HepG2 (cell line): ENCODE measurements at regions not wholly inside any gene's neighbourhood (a gene's known extent, or its start where the extent isn't known, plus 50 kb on each side); places are given as distances from the start of the nearest gene placed in this dataset.

ENCODE experiments used
- ATAC-seq: fragments of 200-7000 bp; cut with Tn5 transposase; 3 replicates; pipeline ENCODE4 v1.9.1; 2020; ENCODE audit warnings: mild to moderate bottlenecking, moderate library complexity
- BruUV-seq: library from RNA; stranded (reverse); fragments of 400-500 nt; replicated peaks from 2 replicates; lab custom pipeline; 2021; lab: Mats Ljungman, UMichigan
- CTCF ChIA-PET: fragments of 300-600 bp; formaldehyde crosslinking; extraction: SDS; loops from one replicate; lab custom pipeline; 2021; ENCODE audit warnings: low total read pairs, inconsistent platforms, low intra/inter-chr PET ratio; lab: Yijun Ruan, JAX
- POLR2A ChIA-PET: fragments of 350-600 bp; sonication (Branson Sonifier 250); formaldehyde crosslinking; loops from one replicate; lab custom pipeline; 2020; ENCODE audit warnings: antibody characterized with exemption, inconsistent platforms; lab: Yijun Ruan, JAX
- DNase-seq: peaks from one replicate; pipeline ENCODE4 v3.0.0-alpha.2; 2015; ENCODE audit warnings: low spot score
- FAIRE-seq: peaks from 3 replicates; lab custom pipeline; 2011; peaks lifted over from hg19 to GRCh38; lab: Jason Lieb, UNC
- H2AFZ ChIP-seq: one replicate; pipeline ENCODE4 v1.6.1; 2011; ENCODE audit warnings: low read length, inconsistent platforms
- H3K27ac ChIP-seq: fragments of 300-600 bp; 3 replicates; pipeline ENCODE4 v1.8.0; 2011; ENCODE audit warnings: mixed run types, mild to moderate bottlenecking, mixed read lengths, low read length, inconsistent platforms; ENCODE audit not compliant: insufficient read depth; ENCODE audit errors: extremely low read length
- H3K27me3 ChIP-seq, 2 experiments: fragments of 200-600 bp in 1 of 2; 2 replicates in 1 of 2; 3 replicates in 1 of 2; pipeline versions ENCODE4 v1.6.0 to v1.8.0; 2011; ENCODE audit warnings: low read length in 2 of 2, mild to moderate bottlenecking in 2 of 2, moderate library complexity in 2 of 2, inconsistent platforms in 1 of 2; ENCODE audit not compliant: insufficient read depth in 2 of 2, control insufficient read depth in 1 of 2
- H3K36me3 ChIP-seq, 2 experiments: fragments of 200-600 bp in 1 of 2; replicated peaks in 1 of 2; 2 replicates in 1 of 2; 3 replicates in 1 of 2; pipeline versions ENCODE4 v1.5.1 to v1.8.0; 2011; ENCODE audit warnings: low read length in 2 of 2, inconsistent platforms in 1 of 2; ENCODE audit not compliant: insufficient read depth in 2 of 2, control insufficient read depth in 1 of 2
- H3K4me1 ChIP-seq: 2 replicates; pipeline ENCODE4 v1.5.1; 2012; ENCODE audit warnings: low read length, inconsistent platforms; ENCODE audit not compliant: insufficient read depth
- H3K4me2 ChIP-seq: 2 replicates; pipeline ENCODE4 v1.6.0; 2011; ENCODE audit warnings: low read depth, low read length, inconsistent platforms
- H3K4me3 ChIP-seq, 3 experiments: fragments of 200-600 bp in 1 of 3; sonication (generic), shearing (Covaris generic) in 1 of 3; replicated peaks in 1 of 3; 2 replicates each; pipeline ENCODE4 v1.5.1; 2011 to 2016; ENCODE audit warnings: low read length in 3 of 3, inconsistent platforms in 2 of 3, low read depth in 2 of 3, mild to moderate bottlenecking in 2 of 3, control low read depth in 1 of 3, mixed read lengths in 1 of 3; ENCODE audit not compliant: insufficient read depth in 1 of 3
- H3K79me2 ChIP-seq: one replicate; pipeline ENCODE4 v1.6.1; 2011; ENCODE audit warnings: low read length, inconsistent platforms; ENCODE audit not compliant: insufficient read depth
- H3K9ac ChIP-seq: 2 replicates; pipeline ENCODE4 v1.6.0; 2011; ENCODE audit warnings: mild to moderate bottlenecking, low read depth, low read length, inconsistent platforms; ENCODE audit not compliant: insufficient read depth
- H3K9me3 ChIP-seq: 2 replicates; pipeline ENCODE4 v1.5.1; 2012; ENCODE audit warnings: mild to moderate bottlenecking, low read length
- H4K20me1 ChIP-seq: 2 replicates; pipeline ENCODE4 v1.6.0; 2011; ENCODE audit warnings: inconsistent platforms, mild to moderate bottlenecking, low read length, moderate library complexity; ENCODE audit not compliant: insufficient read depth
- ATF7-NPFF ChIP-seq: sonication (generic); formaldehyde crosslinking; IDR thresholded peaks from 2 replicates; pipeline ENCODE4 v1.8.1; 2023; ENCODE audit warnings: mild to moderate bottlenecking, low read depth, missing genetic modification reagents, moderate library complexity
- BCL6 ChIP-seq: IDR thresholded peaks from 2 replicates; pipeline ENCODE4 v1.6.1; 2016; ENCODE audit warnings: missing genetic modification reagents, missing compliant biosample characterization
- CHCHD3 ChIP-seq: sonication (generic); formaldehyde crosslinking; IDR thresholded peaks from 2 replicates; pipeline ENCODE4 v1.8.0; 2022; ENCODE audit warnings: mild to moderate bottlenecking, missing genetic modification reagents, moderate library complexity
- ERF ChIP-seq: IDR thresholded peaks from 2 replicates; pipeline ENCODE4 v1.6.1; 2018; ENCODE audit warnings: missing biosample characterization, missing genetic modification reagents
- GATAD2A ChIP-seq: IDR thresholded peaks from 2 replicates; pipeline ENCODE4 v1.6.1; 2016
- GPN1 ChIP-seq: sonication (generic); formaldehyde crosslinking; IDR thresholded peaks from 2 replicates; pipeline ENCODE4 v1.5.1; 2020; ENCODE audit warnings: missing genetic modification reagents, borderline replicate concordance
- HNRNPK ChIP-seq: fragments of 200-400 bp; formaldehyde crosslinking; IDR thresholded peaks from 2 replicates; pipeline ENCODE4 v1.6.1; 2018; ENCODE audit warnings: low read length, low read depth, moderate library complexity, mild to moderate bottlenecking; ENCODE audit not compliant: poor library complexity, severe bottlenecking
- KAT8 ChIP-seq: IDR thresholded peaks from 2 replicates; pipeline ENCODE4 v1.6.1; 2016; ENCODE audit warnings: missing genetic modification reagents, missing compliant biosample characterization
- KLF11 ChIP-seq: IDR thresholded peaks from 2 replicates; pipeline ENCODE4 v1.6.1; 2016; ENCODE audit warnings: missing compliant biosample characterization
- SETDB1 ChIP-seq: sonication (generic); formaldehyde crosslinking; IDR thresholded peaks from 2 replicates; pipeline ENCODE4 v1.5.1; 2020; ENCODE audit warnings: missing genetic modification reagents, mild to moderate bottlenecking, borderline replicate concordance
- ZFP37 ChIP-seq: sonication (generic); formaldehyde crosslinking; IDR thresholded peaks from 2 replicates; pipeline ENCODE4 v1.4.0; 2020; ENCODE audit warnings: missing genetic modification reagents, borderline replicate concordance
- ZKSCAN8 ChIP-seq: IDR thresholded peaks from 2 replicates; pipeline ENCODE4 v1.6.1; 2016; ENCODE audit warnings: borderline replicate concordance, missing genetic modification reagents, missing compliant biosample characterization
- ZNF138 ChIP-seq: sonication (generic); formaldehyde crosslinking; IDR thresholded peaks from 2 replicates; pipeline ENCODE4 v1.5.0; 2020; ENCODE audit warnings: mild to moderate bottlenecking, low read depth, missing genetic modification reagents
- ZNF264 ChIP-seq: sonication (generic); formaldehyde crosslinking; IDR thresholded peaks from 2 replicates; pipeline ENCODE4 v1.4.0; 2020; ENCODE audit warnings: missing genetic modification reagents
- ZNF3 ChIP-seq: IDR thresholded peaks from 2 replicates; pipeline ENCODE4 v1.7.0; 2017; ENCODE audit warnings: inconsistent platforms
- ZNF317 ChIP-seq: sonication (generic); formaldehyde crosslinking; IDR thresholded peaks from 2 replicates; pipeline ENCODE4 v1.5.0; 2020; ENCODE audit warnings: mild to moderate bottlenecking, missing genetic modification reagents
- ZNF546 ChIP-seq: sonication (generic); formaldehyde crosslinking; conservative IDR thresholded peaks from 2 replicates; pipeline ENCODE4 v1.8.1; 2023; ENCODE audit warnings: mild to moderate bottlenecking, missing genetic modification reagents
- ZNF879 ChIP-seq: sonication (generic); formaldehyde crosslinking; IDR thresholded peaks from 2 replicates; pipeline ENCODE4 v1.8.1; 2023; ENCODE audit warnings: missing genetic modification reagents
- WGBS: methylation state at CpG from one replicate; pipeline ENCODE4 v1.1.6; 2017; ENCODE audit warnings: low lambda C conversion rate; 5-methylcytosine and 5-hydroxymethylcytosine counted together
- in situ Hi-C: cut with HindIII; loops from 2 replicates; pipeline ENCODE4 v1.10.0; 2017; ENCODE audit warnings: low pct_unique_long_range_greater_than_20kb; ENCODE audit not compliant: extremely low pct_ligation_motif_present
- intact Hi-C: fragments of 100-400 bp; cut with micrococcal nuclease; formaldehyde crosslinking; loops from one replicate; pipeline ENCODE4 v1.10.0; 2022; ENCODE audit not compliant: unreplicated experiment

- POLR2A ChIA-PET: no interaction called here
- Histone ChIP-seq H3K4me3 (no peak overlapping the region), H3K79me2 (no peaks in the 10 kb centered on the region), H3K4me1 (no peaks in the 10 kb centered on the region), H3K27ac (no peak overlapping the region), H3K9ac (no peak overlapping the region), H4K20me1 (no peaks in the 10 kb centered on the region), H3K4me2 (no peak overlapping the region), H3K9me3 (peaks cover 63% of the 10 kb centered on the region), H3K27me3 (no peaks in the 10 kb centered on the region), H2AFZ (no peak overlapping the region)
- CTCF ChIA-PET: no interaction called here
- BruUV-seq: no TSS peak
- DNase-seq (no peak), ATAC-seq (no peak)
- WGBS: 11% methylated on average over 6 of the region's 6 CpGs
- intact Hi-C loops: no loop called here
- TF ChIP-seq CHCHD3 (CRISPR knock-in tag): no peak
- TF ChIP-seq ATF7-NPFF (CRISPR knock-in tag): no peak
- no peak for TF ChIP-seq ZKSCAN8 (CRISPR knock-in tag)
- TF ChIP-seq KLF11 (CRISPR knock-in tag): no peak
- no peak for TF ChIP-seq ZNF138 (CRISPR knock-in tag)
- no peak for TF ChIP-seq HNRNPK
- TF ChIP-seq ZNF3 (CRISPR knock-in tag): no peak
- no peak for TF ChIP-seq GATAD2A
- TF ChIP-seq KAT8 (CRISPR knock-in tag): no peak
- TF ChIP-seq SETDB1 (CRISPR knock-in tag): no peak
- no peak for TF ChIP-seq ZNF317 (CRISPR knock-in tag)
- no peak for TF ChIP-seq ZNF546 (CRISPR knock-in tag)
- no peak for TF ChIP-seq ZNF879 (CRISPR knock-in tag)
- no peak for TF ChIP-seq BCL6 (CRISPR knock-in tag)
- TF ChIP-seq ZFP37: no peak
- TF ChIP-seq GPN1 (CRISPR knock-in tag): no peak
- no peak for TF ChIP-seq ERF
- no peak for TF ChIP-seq ZNF264 (CRISPR knock-in tag)
- TF ChIP-seq, all 625 proteins: peak for 0
- in situ Hi-C loops: no loop called here
- H3K36me3 ChIP-seq: no peaks in the 10 kb centered on the region
- no peak for FAIRE-seq
These were observed 443.6 kb upstream of the AR start for GRCh38 chrX:67100031-67100884.
